ENCODE measurements at regions not wholly inside any gene's neighbourhood (a gene's known extent, or its start where the extent isn't known, plus 50 kb on each side); places are given as distances from the start of the nearest gene placed in this dataset.

DNA sequence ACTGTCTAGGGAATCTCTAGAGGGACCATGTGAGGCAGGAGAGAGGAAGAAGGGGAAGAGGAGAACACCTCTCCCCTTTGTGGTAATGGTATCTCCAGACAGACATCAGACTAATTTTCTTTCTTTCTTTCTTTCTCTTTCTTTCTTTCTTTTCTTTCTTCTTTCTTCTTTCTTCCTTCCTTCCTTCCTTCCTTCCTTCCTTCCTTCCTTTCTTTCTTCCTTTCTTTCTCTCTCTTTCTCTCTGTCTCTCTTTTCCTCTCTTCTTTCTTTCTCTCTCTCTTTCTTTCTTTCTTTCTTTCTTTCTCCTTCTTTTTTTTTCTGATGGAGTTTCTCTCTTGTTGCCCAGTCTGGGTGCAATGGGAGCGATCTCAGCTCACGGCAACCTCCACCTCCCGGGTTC, 73.2 kb upstream of the PAX2 start:
- ATAC-seq (no peak), FAIRE-seq (no peak), DNase-seq (ENCODE audit: low spot score) (no peak)
- 3% methylated on average over 3 of the region's 3 CpGs for WGBS (ENCODE audit: low lambda C conversion rate)
- POLR2A ChIA-PET, result no interaction called here
- H3K9me3 ChIP-seq (ENCODE audit: low read length), result no peaks in the 10 kb centered on the region
- H2AFZ ChIP-seq (ENCODE audit: low read length), result no peak overlapping the region
- H3K36me3 ChIP-seq (replicated peaks in 1 of 2; ENCODE audit: control insufficient read depth in 1 of 2, insufficient read depth in 2 of 2, low read length in 2 of 2), result no peaks in the 10 kb centered on the region
- CTCF ChIA-PET (ENCODE audit: low intra/inter-chr PET ratio, low total read pairs), result interaction anchor here (1.0 to 2.9 kb wide), 2 partner anchors 206 to 340 kb away, joined by 3 to 18 read pairs; no protein-coding TSS in a partner anchor
- H4K20me1 ChIP-seq (ENCODE audit: insufficient read depth, low read length), result 0 out of 2 replicates have a peak, but pooled peaks cover 3% of the 10 kb centered on the region
- no peak overlapping the region for H3K9ac ChIP-seq (ENCODE audit: insufficient read depth, low read depth, low read length)
- no peak overlapping the region for H3K4me3 ChIP-seq (replicated peaks in 1 of 3; ENCODE audit: insufficient read depth in 1 of 3, low read depth in 2 of 3, low read length in 3 of 3)
- no peaks in the 10 kb centered on the region for H3K79me2 ChIP-seq (ENCODE audit: insufficient read depth, low read length)
- no peak overlapping the region for H3K27ac ChIP-seq (ENCODE audit: extremely low read length, insufficient read depth, low read length)
- intact Hi-C loops (cut with micrococcal nuclease; ENCODE audit: unreplicated experiment) (no loop called here), in situ Hi-C loops (cut with HindIII; ENCODE audit: extremely low pct_ligation_motif_present, low pct_unique_long_range_greater_than_20kb) (loop anchor here (5.0 kb wide), 2 partner anchors 70 to 205 kb away; no protein-coding TSS in a partner anchor)
- H3K4me2 ChIP-seq (ENCODE audit: low read depth, low read length), result no peak overlapping the region
- no peaks in the 10 kb centered on the region for H3K4me1 ChIP-seq (ENCODE audit: insufficient read depth, low read length)
- no peak for TF ChIP-seq HOMEZ (CRISPR knock-in tag; IDR thresholded peaks at IDR 0.05; ENCODE audit: low read depth)
- no peak for TF ChIP-seq DMTF1 (CRISPR knock-in tag; IDR thresholded peaks at IDR 0.05)
- TF ChIP-seq PAWR (CRISPR knock-in tag; IDR thresholded peaks at IDR 0.05; ENCODE audit: borderline replicate concordance), result no peak
- TF ChIP-seq REL (CRISPR knock-in tag; conservative IDR thresholded peaks at IDR 0.05), result no peak
- no peak for TF ChIP-seq ISL2 (CRISPR knock-in tag; IDR thresholded peaks at IDR 0.05)
- BruUV-seq (replicated peaks), result no TSS peak
- peaks cover 8 to 30% of the 10 kb centered on the region in 2 experiments for H3K27me3 ChIP-seq (ENCODE audit: control insufficient read depth in 1 of 2, insufficient read depth in 2 of 2, low read length in 2 of 2)

All from HepG2 (cell line).